Liver (tissue), 8 donors: ENCODE measurements at regions not wholly inside any gene's neighbourhood (a gene's known extent, or its start where the extent isn't known, plus 50 kb on each side); places are given as distances from the start of the nearest gene placed in this dataset.

Experiments
- DNase-seq: peaks from one replicate; pipeline ENCODE4 v3.0.0-alpha.2; 2017; ENCODE audit warnings: low spot score
- H3K27ac ChIP-seq, 2 donors: one replicate each; pipeline ENCODE4 v1.7.0; 2013; ENCODE audit warnings: inconsistent platforms in 2 of 2, low read length in 2 of 2, control low read depth in 1 of 2, low read depth in 1 of 2, mild to moderate bottlenecking in 1 of 2
- H3K27me3 ChIP-seq, 4 donors: one replicate each; pipeline versions ENCODE4 v1.6.1 to v1.7.0; 2013; ENCODE audit warnings: low read length in 3 of 4, inconsistent platforms in 1 of 4, mild to moderate bottlenecking in 1 of 4, moderate library complexity in 1 of 4; ENCODE audit not compliant: control insufficient read depth in 4 of 4, insufficient read depth in 4 of 4
- H3K36me3 ChIP-seq, 4 donors: one replicate each; pipeline versions ENCODE4 v1.6.1 to v1.7.0; 2013; ENCODE audit warnings: low read length in 3 of 4, mild to moderate bottlenecking in 3 of 4, low read depth in 1 of 4, moderate library complexity in 1 of 4; ENCODE audit not compliant: control insufficient read depth in 4 of 4, insufficient read depth in 3 of 4
- H3K4me1 ChIP-seq, 4 donors: one replicate each; pipeline versions ENCODE4 v1.6.1 to v1.7.0; 2013; ENCODE audit warnings: low read length in 3 of 4, mild to moderate bottlenecking in 3 of 4, moderate library complexity in 1 of 4; ENCODE audit not compliant: control insufficient read depth in 4 of 4, insufficient read depth in 4 of 4
- H3K4me3 ChIP-seq, 3 donors: one replicate each; pipeline versions ENCODE4 v1.6.1 to v1.7.0; 2013; ENCODE audit warnings: low read length in 3 of 3, control low read depth in 1 of 3, low read depth in 1 of 3, mild to moderate bottlenecking in 1 of 3
- H3K9ac ChIP-seq, 2 donors: one replicate each; pipeline ENCODE4 v1.7.0; 2013; ENCODE audit warnings: low read length in 2 of 2, mild to moderate bottlenecking in 2 of 2, moderate library complexity in 2 of 2, control low read depth in 1 of 2, low read depth in 1 of 2
- H3K9me3 ChIP-seq, 4 donors: one replicate each; pipeline versions ENCODE4 v1.6.1 to v1.7.0; 2013; ENCODE audit warnings: low read length in 3 of 4; ENCODE audit not compliant: control insufficient read depth in 4 of 4
- FOXA1 ChIP-seq: IDR thresholded peaks from 2 replicates; pipeline ENCODE4 v1.6.1; 2016; ENCODE audit warnings: antibody characterized with exemption
- FOXA2 ChIP-seq: IDR thresholded peaks from 2 replicates; pipeline ENCODE4 v1.6.1; 2016; ENCODE audit warnings: antibody characterized with exemption
- GABPA ChIP-seq, 2 donors: IDR thresholded peaks in 1 of 2; conservative IDR thresholded peaks in 1 of 2; 2 replicates each; pipeline ENCODE4 v1.6.1; 2016; ENCODE audit warnings: antibody characterized with exemption in 2 of 2, mild to moderate bottlenecking in 1 of 2, moderate library complexity in 1 of 2
- HNF4A ChIP-seq, 2 donors: conservative IDR thresholded peaks; 2 replicates each; pipeline ENCODE4 v1.6.1; 2016; ENCODE audit warnings: antibody characterized with exemption in 2 of 2, mild to moderate bottlenecking in 2 of 2
- HNF4G ChIP-seq: IDR thresholded peaks from 2 replicates; pipeline ENCODE4 v1.6.1; 2016; ENCODE audit warnings: antibody characterized with exemption
- JUND ChIP-seq, 2 donors: IDR thresholded peaks; 2 replicates each; pipeline ENCODE4 v1.6.1; 2016; ENCODE audit warnings: antibody characterized with exemption in 2 of 2
- NR2F2 ChIP-seq: IDR thresholded peaks from 2 replicates; pipeline ENCODE4 v1.6.1; 2016; ENCODE audit warnings: antibody characterized with exemption
- RAD21 ChIP-seq, 2 donors: IDR thresholded peaks; 2 replicates each; pipeline ENCODE4 v1.6.1; 2016; ENCODE audit warnings: antibody characterized with exemption in 2 of 2, mild to moderate bottlenecking in 2 of 2
- RXRA ChIP-seq, 2 donors: IDR thresholded peaks; 2 replicates each; pipeline ENCODE4 v1.6.1; 2017 to 2018; ENCODE audit warnings: antibody characterized with exemption in 2 of 2, mild to moderate bottlenecking in 1 of 2
- TAF1 ChIP-seq: conservative IDR thresholded peaks from 2 replicates; pipeline ENCODE4 v1.6.1; 2016; ENCODE audit warnings: antibody characterized with exemption, mild to moderate bottlenecking
- WGBS: extraction: QIAGEN DNeasy Blood & Tissue Kit; methylation state at CpG from one replicate; pipeline ENCODE4 v1.1.7; 2013; 5-methylcytosine and 5-hydroxymethylcytosine counted together
- TF ChIP-seq, protein P1 (sequence below): IDR thresholded peaks from 2 replicates; pipeline ENCODE4 v1.6.1; 2016; ENCODE audit warnings: antibody characterized with exemption, mild to moderate bottlenecking
- TF ChIP-seq, protein P2 (sequence below): IDR thresholded peaks from 2 replicates; pipeline ENCODE4 v1.6.1; 2016; ENCODE audit warnings: antibody characterized with exemption
- TF ChIP-seq, protein P3 (sequence below): IDR thresholded peaks from 2 replicates; pipeline ENCODE4 v1.6.1; 2016; ENCODE audit warnings: antibody characterized with exemption
- TF ChIP-seq, protein P4 (sequence below): IDR thresholded peaks from 2 replicates; pipeline ENCODE4 v1.6.1; 2016; ENCODE audit warnings: antibody characterized with exemption
- TF ChIP-seq, protein P5 (sequence below): fragments of 150-350 bp; IDR thresholded peaks from 2 replicates; pipeline ENCODE4 v1.5.1; 2017; ENCODE audit warnings: improper control_type of control experiment, low read depth, low read length; ENCODE audit not compliant: missing input control
- donor health status: healthy.
- donor health status: healthy.
- donor health status: healthy.
- donor health status: healthy.
- donor health status: healthy.

DNA sequence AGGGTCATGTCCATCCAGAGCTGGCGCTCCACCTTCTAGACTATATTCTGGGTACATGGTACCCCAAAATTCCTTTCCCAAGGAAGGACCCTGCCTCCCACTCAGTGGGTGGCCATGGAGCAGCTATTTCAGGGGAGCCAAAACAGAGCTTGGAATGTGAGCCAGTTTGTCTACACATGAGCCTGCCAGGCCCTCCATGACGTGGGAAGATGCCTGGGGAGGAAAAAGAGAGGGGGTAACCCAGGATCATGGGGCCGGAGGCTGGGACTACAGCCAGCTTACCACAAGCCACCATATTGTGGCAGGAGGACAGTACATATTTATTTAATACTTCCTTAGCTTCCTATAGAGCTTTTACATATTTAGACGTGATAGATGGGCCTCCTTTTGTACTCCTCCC, 414.7 kb upstream of the TNP1 start (continued):
- TF ChIP-seq, protein P1, sequence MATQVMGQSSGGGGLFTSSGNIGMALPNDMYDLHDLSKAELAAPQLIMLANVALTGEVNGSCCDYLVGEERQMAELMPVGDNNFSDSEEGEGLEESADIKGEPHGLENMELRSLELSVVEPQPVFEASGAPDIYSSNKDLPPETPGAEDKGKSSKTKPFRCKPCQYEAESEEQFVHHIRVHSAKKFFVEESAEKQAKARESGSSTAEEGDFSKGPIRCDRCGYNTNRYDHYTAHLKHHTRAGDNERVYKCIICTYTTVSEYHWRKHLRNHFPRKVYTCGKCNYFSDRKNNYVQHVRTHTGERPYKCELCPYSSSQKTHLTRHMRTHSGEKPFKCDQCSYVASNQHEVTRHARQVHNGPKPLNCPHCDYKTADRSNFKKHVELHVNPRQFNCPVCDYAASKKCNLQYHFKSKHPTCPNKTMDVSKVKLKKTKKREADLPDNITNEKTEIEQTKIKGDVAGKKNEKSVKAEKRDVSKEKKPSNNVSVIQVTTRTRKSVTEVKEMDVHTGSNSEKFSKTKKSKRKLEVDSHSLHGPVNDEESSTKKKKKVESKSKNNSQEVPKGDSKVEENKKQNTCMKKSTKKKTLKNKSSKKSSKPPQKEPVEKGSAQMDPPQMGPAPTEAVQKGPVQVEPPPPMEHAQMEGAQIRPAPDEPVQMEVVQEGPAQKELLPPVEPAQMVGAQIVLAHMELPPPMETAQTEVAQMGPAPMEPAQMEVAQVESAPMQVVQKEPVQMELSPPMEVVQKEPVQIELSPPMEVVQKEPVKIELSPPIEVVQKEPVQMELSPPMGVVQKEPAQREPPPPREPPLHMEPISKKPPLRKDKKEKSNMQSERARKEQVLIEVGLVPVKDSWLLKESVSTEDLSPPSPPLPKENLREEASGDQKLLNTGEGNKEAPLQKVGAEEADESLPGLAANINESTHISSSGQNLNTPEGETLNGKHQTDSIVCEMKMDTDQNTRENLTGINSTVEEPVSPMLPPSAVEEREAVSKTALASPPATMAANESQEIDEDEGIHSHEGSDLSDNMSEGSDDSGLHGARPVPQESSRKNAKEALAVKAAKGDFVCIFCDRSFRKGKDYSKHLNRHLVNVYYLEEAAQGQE, result no peak
- TF ChIP-seq, protein P2, sequence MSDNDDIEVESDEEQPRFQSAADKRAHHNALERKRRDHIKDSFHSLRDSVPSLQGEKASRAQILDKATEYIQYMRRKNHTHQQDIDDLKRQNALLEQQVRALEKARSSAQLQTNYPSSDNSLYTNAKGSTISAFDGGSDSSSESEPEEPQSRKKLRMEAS, result no peak
- no peak for TF ChIP-seq GABPA (IDR thresholded peaks at IDR 0.05 in 1 of 2, conservative IDR thresholded peaks at IDR 0.05 in 1 of 2)

DNA sequence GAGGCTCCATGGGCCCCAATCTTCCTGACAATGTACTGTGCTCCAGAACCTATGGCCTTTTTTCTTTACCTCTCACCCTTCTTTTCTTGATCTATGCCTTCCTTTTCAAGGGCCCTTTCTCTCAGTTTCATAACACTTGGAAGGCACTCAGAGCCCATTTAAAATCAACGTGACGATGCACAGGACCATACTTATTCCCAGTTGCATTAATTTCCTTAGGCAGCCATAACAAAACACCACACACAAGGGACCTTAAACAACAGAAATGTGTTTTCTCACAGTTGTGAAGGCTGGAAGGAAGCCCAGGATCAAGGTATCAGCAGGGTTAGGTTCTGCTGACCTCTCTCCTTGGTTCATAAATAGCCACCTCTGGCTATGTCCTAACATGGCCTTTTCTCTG, 414.0 kb upstream of the TNP1 start:
- peaks cover 0 to 2% (median 0%) of the 10 kb centered on the region in 4 donors for H3K9me3 ChIP-seq
- no peak for DNase-seq
- no peaks in the 10 kb centered on the region for H3K4me1 ChIP-seq
- TF ChIP-seq, protein P3, sequence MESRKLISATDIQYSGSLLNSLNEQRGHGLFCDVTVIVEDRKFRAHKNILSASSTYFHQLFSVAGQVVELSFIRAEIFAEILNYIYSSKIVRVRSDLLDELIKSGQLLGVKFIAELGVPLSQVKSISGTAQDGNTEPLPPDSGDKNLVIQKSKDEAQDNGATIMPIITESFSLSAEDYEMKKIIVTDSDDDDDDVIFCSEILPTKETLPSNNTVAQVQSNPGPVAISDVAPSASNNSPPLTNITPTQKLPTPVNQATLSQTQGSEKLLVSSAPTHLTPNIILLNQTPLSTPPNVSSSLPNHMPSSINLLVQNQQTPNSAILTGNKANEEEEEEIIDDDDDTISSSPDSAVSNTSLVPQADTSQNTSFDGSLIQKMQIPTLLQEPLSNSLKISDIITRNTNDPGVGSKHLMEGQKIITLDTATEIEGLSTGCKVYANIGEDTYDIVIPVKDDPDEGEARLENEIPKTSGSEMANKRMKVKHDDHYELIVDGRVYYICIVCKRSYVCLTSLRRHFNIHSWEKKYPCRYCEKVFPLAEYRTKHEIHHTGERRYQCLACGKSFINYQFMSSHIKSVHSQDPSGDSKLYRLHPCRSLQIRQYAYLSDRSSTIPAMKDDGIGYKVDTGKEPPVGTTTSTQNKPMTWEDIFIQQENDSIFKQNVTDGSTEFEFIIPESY, result no peak
- TF ChIP-seq, protein P2, result no peak
- H3K27me3 ChIP-seq, result no peaks in the 10 kb centered on the region
- no peaks in the 10 kb centered on the region for H3K36me3 ChIP-seq
- no peak overlapping the region for H3K4me3 ChIP-seq
- WGBS, result 93% methylated on average over 2 of the region's 2 CpGs
- no peak overlapping the region for H3K27ac ChIP-seq
- no peak overlapping the region for H3K9ac ChIP-seq

GRCh38 chr2:217273162-217273561, 413.3 kb upstream of the TNP1 start:
- H3K9me3 ChIP-seq, result peaks cover 0 to 6% (median 0%) of the 10 kb centered on the region in 4 donors
- no peak for TF ChIP-seq NR2F2
- no peak for TF ChIP-seq GABPA (IDR thresholded peaks at IDR 0.05 in 1 of 2, conservative IDR thresholded peaks at IDR 0.05 in 1 of 2)
- TF ChIP-seq RXRA (IDR thresholded peaks at IDR 0.05), result no peak
- TF ChIP-seq HNF4A (conservative IDR thresholded peaks at IDR 0.05), result no peak
- no peak for TF ChIP-seq FOXA1
- TF ChIP-seq FOXA2, result no peak
- H3K36me3 ChIP-seq, result no peaks in the 10 kb centered on the region
- 75% methylated on average over 4 of the region's 4 CpGs for WGBS
- H3K4me1 ChIP-seq, result no peaks in the 10 kb centered on the region
- H3K4me3 ChIP-seq, result no peak overlapping the region
- H3K27me3 ChIP-seq, result no peaks in the 10 kb centered on the region
- no peak overlapping the region for H3K27ac ChIP-seq
- no peak for DNase-seq
- no peak overlapping the region for H3K9ac ChIP-seq

DNA sequence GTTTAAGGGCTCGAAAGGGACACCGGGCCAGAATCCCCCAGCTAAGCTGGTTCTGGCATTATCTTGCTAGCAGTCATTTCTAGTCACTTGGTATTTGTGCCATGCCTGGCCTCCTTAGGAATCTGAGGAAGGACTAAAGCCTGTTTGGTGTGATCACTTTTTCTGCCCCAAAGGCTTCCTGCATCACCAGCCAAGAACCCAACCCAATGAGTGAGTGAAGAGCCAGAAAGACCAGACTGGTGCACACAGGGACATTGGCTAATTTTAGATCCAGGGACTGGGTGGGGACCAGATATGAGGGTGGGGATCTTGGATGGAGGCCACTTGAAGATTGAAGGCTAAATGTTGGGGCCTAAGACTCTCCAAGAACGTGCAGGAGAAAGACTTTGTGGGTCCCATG, 411.9 kb upstream of the TNP1 start:
- H3K4me1 ChIP-seq, result no peaks in the 10 kb centered on the region
- no peak overlapping the region for H3K27ac ChIP-seq
- no peak overlapping the region for H3K9ac ChIP-seq
- WGBS, result 90% methylated on average over 3 of the region's 3 CpGs
- H3K36me3 ChIP-seq, result no peaks in the 10 kb centered on the region
- no peaks in the 10 kb centered on the region for H3K27me3 ChIP-seq
- H3K9me3 ChIP-seq, result peaks cover 3 to 12% (median 7%) of the 10 kb centered on the region in 4 donors
- DNase-seq, result no peak
- no peak overlapping the region for H3K4me3 ChIP-seq
- TF ChIP-seq HNF4G (no peak), TAF1 (no peak), RAD21 (IDR thresholded peaks at IDR 0.05) (no peak), HNF4A (conservative IDR thresholded peaks at IDR 0.05) (no peak), FOXA1 (no peak), NR2F2 (no peak), JUND (IDR thresholded peaks at IDR 0.05) (no peak)
- TF ChIP-seq, protein P4, sequence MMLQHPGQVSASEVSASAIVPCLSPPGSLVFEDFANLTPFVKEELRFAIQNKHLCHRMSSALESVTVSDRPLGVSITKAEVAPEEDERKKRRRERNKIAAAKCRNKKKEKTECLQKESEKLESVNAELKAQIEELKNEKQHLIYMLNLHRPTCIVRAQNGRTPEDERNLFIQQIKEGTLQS, result no peak
- TF ChIP-seq, protein P5, sequence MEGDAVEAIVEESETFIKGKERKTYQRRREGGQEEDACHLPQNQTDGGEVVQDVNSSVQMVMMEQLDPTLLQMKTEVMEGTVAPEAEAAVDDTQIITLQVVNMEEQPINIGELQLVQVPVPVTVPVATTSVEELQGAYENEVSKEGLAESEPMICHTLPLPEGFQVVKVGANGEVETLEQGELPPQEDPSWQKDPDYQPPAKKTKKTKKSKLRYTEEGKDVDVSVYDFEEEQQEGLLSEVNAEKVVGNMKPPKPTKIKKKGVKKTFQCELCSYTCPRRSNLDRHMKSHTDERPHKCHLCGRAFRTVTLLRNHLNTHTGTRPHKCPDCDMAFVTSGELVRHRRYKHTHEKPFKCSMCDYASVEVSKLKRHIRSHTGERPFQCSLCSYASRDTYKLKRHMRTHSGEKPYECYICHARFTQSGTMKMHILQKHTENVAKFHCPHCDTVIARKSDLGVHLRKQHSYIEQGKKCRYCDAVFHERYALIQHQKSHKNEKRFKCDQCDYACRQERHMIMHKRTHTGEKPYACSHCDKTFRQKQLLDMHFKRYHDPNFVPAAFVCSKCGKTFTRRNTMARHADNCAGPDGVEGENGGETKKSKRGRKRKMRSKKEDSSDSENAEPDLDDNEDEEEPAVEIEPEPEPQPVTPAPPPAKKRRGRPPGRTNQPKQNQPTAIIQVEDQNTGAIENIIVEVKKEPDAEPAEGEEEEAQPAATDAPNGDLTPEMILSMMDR, result no peak
